GM21360 (cell line): ENCODE measurements at regions not wholly inside any gene's neighbourhood (a gene's known extent, or its start where the extent isn't known, plus 50 kb on each side); places are given as distances from the start of the nearest gene placed in this dataset.

ENCODE experiments used
- ATAC-seq: cut with Tn5 transposase; IDR thresholded peaks from one replicate; pipeline ENCODE4 v1.9.1; 2021; ENCODE audit warnings: mild to moderate bottlenecking, moderate library complexity; ENCODE audit not compliant: unreplicated experiment

DNA sequence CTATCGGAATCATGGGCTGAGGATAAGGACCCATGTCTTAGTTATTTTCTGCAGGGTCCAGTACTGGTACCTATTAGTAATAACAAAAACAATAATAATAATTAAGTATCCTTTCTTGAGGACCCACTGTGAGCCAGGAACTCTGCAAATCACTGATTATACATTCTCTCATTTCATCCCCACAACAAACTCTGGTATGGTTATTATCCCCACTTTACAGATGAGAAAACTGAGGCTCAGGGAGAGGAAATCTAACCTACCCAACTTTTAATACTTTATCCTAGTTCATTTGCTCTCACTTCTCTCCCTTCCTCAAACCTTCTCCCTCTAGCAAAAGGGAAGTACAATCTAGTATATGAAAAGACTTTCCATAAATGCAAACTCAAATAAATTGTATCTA, 528.4 kb upstream of the PROK2 start:
- ATAC-seq: no peak

GRCh38 chr3:72312339-72312738, 527.4 kb upstream of the PROK2 start:
- no peak for ATAC-seq

DNA sequence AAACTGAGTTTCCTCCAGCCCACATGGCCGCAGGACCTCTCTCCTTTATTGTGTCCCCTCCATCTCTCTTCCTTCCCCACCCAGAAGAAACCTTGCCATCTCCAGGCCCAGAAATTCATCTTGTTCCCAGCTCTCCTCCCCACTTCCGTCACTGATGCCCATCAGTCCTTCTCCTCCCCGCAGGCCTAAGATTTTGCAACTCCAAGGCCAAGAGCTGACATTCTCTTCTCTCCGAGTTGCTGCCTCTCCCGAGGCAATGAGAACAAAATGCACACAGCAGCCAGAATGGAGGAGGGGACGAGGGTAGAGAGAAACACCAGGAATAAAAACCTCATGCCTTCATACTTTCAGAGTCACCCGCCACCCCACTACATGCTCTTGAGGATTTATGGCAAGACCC, 526.5 kb upstream of the PROK2 start:
- no peak for ATAC-seq

GRCh38 chr3:72310419-72311380, 525.8 kb upstream of the PROK2 start:
- peak; percentile 87 for ATAC-seq

- ATAC-seq: peak; percentile 1
Measured at GRCh38 chr3:72309661-72310418, 524.9 kb upstream of the PROK2 start.

GRCh38 chr3:72308641-72309040, 523.7 kb upstream of the PROK2 start:
- ATAC-seq: no peak

GRCh38 chr3:72307438-72308115, 522.6 kb upstream of the PROK2 start:
- ATAC-seq: no peak

GRCh38 chr3:72306800-72307341, 521.9 kb upstream of the PROK2 start:
- no peak for ATAC-seq

GRCh38 chr3:72303926-72304325, 519.0 kb upstream of the PROK2 start:
- no peak for ATAC-seq

GRCh38 chr3:72301779-72302178, 516.8 kb upstream of the PROK2 start:
- ATAC-seq: no peak

DNA sequence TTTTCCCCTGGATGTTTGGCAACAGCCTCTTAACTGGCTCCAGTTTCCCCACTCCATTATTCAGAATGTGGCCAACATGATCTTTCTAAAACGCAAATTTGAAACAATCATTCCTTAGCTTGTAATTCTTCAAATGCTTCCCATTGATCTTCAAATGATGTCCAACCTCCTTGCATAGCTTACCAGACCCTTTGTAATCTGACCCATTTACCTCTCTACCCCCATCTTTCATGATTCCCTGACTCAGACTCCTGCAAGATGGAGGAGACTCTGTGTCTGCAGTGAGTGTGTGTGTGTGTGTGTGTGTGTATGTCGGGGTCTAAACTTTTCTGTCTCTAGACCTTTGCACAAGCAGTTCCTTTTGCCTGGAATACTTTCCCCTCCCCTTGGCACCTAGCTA, 515.7 kb upstream of the PROK2 start:
- no peak for ATAC-seq

DNA sequence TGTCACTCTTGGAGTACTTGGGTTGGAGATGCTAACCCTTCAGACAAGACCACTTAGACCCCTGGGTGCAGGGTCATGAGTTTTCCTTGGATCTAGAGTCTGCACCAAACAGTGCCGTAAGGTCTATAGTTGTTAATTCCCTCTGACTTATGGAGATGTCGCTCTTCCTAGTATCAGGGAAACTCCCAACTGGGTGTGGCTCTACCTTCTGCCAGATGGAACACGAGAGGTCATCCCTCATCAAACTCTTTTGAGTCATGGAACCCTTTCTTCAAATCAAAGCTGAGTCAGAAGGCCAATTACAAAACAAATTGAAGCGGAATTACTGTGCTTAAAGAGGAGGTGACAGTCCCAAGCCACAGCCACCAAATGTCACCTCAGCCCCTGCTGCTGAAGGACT, 514.9 kb upstream of the PROK2 start:
- ATAC-seq: no peak

DNA sequence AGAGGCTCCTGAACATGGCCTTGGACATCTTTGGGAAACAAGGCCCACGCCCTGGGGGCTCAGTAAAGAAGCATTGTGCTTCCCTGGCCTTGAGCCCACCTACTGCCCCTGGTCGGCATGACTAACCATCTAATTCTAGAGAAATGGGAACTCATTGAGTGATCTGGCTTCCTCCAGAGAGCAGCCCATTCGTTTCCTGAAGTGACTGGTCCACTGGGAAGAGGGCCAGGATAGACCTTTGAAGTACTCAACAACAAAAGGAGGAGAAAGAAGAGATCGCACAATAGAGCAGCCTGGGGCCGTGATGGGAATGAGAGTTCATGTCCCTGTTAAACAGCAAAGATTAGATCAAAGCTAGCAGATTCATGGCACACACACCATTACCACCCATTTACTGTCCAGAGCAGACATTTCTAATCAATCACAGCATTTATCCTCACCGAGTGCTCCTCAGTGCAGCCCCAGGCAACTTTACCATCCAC, 514.4 kb upstream of the PROK2 start:
- ATAC-seq: no peak

- no peak for ATAC-seq
Measured at GRCh38 chr3:72298201-72299152, 513.5 kb upstream of the PROK2 start.

DNA sequence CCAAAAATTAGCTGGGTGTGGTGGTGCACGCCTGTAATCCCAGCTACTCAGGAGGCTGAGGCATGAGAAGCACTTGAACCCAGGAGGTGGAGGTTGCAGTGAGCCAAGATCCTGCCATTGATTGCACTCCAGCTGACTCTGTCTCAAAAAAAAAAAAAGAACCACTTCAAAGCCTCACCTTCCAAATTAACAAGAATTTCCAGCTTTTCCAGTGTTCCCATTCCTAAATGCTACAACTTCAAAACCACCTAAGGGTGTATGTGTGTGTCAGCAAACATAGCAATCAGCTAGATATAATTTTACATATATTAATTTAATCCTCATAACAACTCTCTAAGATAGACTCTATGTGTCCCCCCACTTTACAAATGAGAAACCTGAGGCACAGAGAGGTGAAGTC, 512.5 kb upstream of the PROK2 start:
- no peak for ATAC-seq

DNA sequence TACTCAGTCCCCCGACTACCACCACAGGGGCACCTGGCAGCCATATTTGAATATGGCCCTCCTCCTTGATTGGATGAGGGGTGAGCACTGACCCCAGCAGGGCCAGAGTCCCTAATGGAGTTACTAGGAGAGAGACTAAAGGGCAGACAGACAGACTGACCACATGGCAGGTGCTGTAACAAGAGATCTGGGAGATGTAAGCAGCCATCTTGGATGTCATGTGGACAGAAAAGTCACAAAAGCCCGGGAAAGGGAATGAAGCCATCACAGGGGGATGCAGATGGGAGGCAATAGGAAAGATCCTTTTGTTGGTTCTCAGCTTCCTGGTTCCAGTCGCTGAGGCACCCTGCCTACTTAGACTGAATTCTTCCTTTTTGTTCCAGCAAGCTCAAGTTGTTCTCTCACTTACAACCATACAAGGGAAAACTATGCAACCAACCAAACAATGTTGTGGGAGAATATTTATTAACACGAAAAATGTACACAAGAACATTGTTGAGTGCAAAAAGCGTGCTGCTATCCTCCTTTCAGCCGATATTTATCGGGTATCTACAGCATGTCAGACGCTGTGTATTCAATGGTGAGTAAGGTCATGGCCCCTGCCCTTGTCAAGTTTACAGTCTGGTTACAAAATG, 511.6 kb upstream of the PROK2 start:
- ATAC-seq: no peak

GRCh38 chr3:72295962-72296450, 511.1 kb upstream of the PROK2 start:
- ATAC-seq: no peak

GRCh38 chr3:72295276-72295961, 510.5 kb upstream of the PROK2 start:
- no peak for ATAC-seq
